ENCODE measurements at regions not wholly inside any gene's neighbourhood (a gene's known extent, or its start where the extent isn't known, plus 50 kb on each side); places are given as distances from the start of the nearest gene placed in this dataset.
"Not testable (repeated sequence)": the region's sequence is repeated elsewhere in the genome, so short reads cannot be mapped to it uniquely, and the experiment has no call there.

GRCh38 chr15:22177965-22178364, 97.6 kb downstream of the OR4M2 start:
- POLR2A ChIA-PET; H3K27ac ChIP-seq (ENCODE audit: low read depth, low read length); DNase-seq (ENCODE audit: low read depth, low spot score); H3K4me3 ChIP-seq (ENCODE audit: low read depth, low read length); H3K27me3 ChIP-seq (ENCODE audit: control insufficient read depth, insufficient read depth, low read length); CTCF ChIA-PET; H3K9me3 ChIP-seq (ENCODE audit: control insufficient read depth, insufficient read depth, low read length): not testable (repeated sequence)

- CTCF ChIA-PET; H3K9me3 ChIP-seq (ENCODE audit: control insufficient read depth, insufficient read depth, low read length); H3K27ac ChIP-seq (ENCODE audit: low read depth, low read length); H3K27me3 ChIP-seq (ENCODE audit: control insufficient read depth, insufficient read depth, low read length); POLR2A ChIA-PET; H3K4me3 ChIP-seq (ENCODE audit: low read depth, low read length); DNase-seq (ENCODE audit: low read depth, low spot score): not testable (repeated sequence)
Observed at GRCh38 chr15:22178438-22178837, 98.1 kb downstream of the OR4M2 start.

GRCh38 chr15:22179043-22179442, 98.7 kb downstream of the OR4M2 start:
- DNase-seq (ENCODE audit: low read depth, low spot score); H3K27ac ChIP-seq (ENCODE audit: low read depth, low read length); H3K27me3 ChIP-seq (ENCODE audit: control insufficient read depth, insufficient read depth, low read length); H3K4me3 ChIP-seq (ENCODE audit: low read depth, low read length); H3K9me3 ChIP-seq (ENCODE audit: control insufficient read depth, insufficient read depth, low read length); CTCF ChIA-PET; POLR2A ChIA-PET: not testable (repeated sequence)

GRCh38 chr15:22180611-22181010, 100.3 kb downstream of the OR4M2 start:
- H3K4me3 ChIP-seq (ENCODE audit: low read depth, low read length); POLR2A ChIA-PET: not testable (repeated sequence)

GRCh38 chr15:22184678-22185077, 104.4 kb downstream of the OR4M2 start:
- CTCF ChIA-PET; H3K9me3 ChIP-seq (ENCODE audit: control insufficient read depth, insufficient read depth, low read length); H3K4me3 ChIP-seq (ENCODE audit: low read depth, low read length); H3K27ac ChIP-seq (ENCODE audit: low read depth, low read length); DNase-seq (ENCODE audit: low read depth, low spot score); H3K27me3 ChIP-seq (ENCODE audit: control insufficient read depth, insufficient read depth, low read length); POLR2A ChIA-PET: not testable (repeated sequence)

More at GRCh38 chr15:22180611-22181010, 100.3 kb downstream of the OR4M2 start:
- H3K27ac ChIP-seq (ENCODE audit: low read depth, low read length); H3K9me3 ChIP-seq (ENCODE audit: control insufficient read depth, insufficient read depth, low read length); DNase-seq (ENCODE audit: low read depth, low spot score); CTCF ChIA-PET; H3K27me3 ChIP-seq (ENCODE audit: control insufficient read depth, insufficient read depth, low read length): not testable (repeated sequence)

- POLR2A ChIA-PET; H3K27me3 ChIP-seq (ENCODE audit: control insufficient read depth, insufficient read depth, low read length); H3K4me3 ChIP-seq (ENCODE audit: low read depth, low read length); CTCF ChIA-PET; H3K9me3 ChIP-seq (ENCODE audit: control insufficient read depth, insufficient read depth, low read length); H3K27ac ChIP-seq (ENCODE audit: low read depth, low read length); DNase-seq (ENCODE audit: low read depth, low spot score): not testable (repeated sequence)
Observed at GRCh38 chr15:22186846-22187532, 106.7 kb downstream of the OR4M2 start.

GRCh38 chr15:22191818-22192217, 111.5 kb downstream of the OR4M2 start:
- POLR2A ChIA-PET; DNase-seq (ENCODE audit: low read depth, low spot score); H3K9me3 ChIP-seq (ENCODE audit: control insufficient read depth, insufficient read depth, low read length); H3K27me3 ChIP-seq (ENCODE audit: control insufficient read depth, insufficient read depth, low read length); H3K27ac ChIP-seq (ENCODE audit: low read depth, low read length); H3K4me3 ChIP-seq (ENCODE audit: low read depth, low read length); CTCF ChIA-PET: not testable (repeated sequence)

GRCh38 chr15:22194739-22195617, 114.7 kb downstream of the OR4M2 start:
- DNase-seq (ENCODE audit: low read depth, low spot score); H3K4me3 ChIP-seq (ENCODE audit: low read depth, low read length); POLR2A ChIA-PET; H3K27me3 ChIP-seq (ENCODE audit: control insufficient read depth, insufficient read depth, low read length); H3K9me3 ChIP-seq (ENCODE audit: control insufficient read depth, insufficient read depth, low read length); CTCF ChIA-PET; H3K27ac ChIP-seq (ENCODE audit: low read depth, low read length): not testable (repeated sequence)

GRCh38 chr15:22196423-22196822, 116.1 kb downstream of the OR4M2 start:
- H3K27ac ChIP-seq (ENCODE audit: low read depth, low read length); DNase-seq (ENCODE audit: low read depth, low spot score); H3K27me3 ChIP-seq (ENCODE audit: control insufficient read depth, insufficient read depth, low read length); H3K9me3 ChIP-seq (ENCODE audit: control insufficient read depth, insufficient read depth, low read length); CTCF ChIA-PET; POLR2A ChIA-PET; H3K4me3 ChIP-seq (ENCODE audit: low read depth, low read length): not testable (repeated sequence)

- CTCF ChIA-PET; H3K9me3 ChIP-seq (ENCODE audit: control insufficient read depth, insufficient read depth, low read length); DNase-seq (ENCODE audit: low read depth, low spot score); H3K27ac ChIP-seq (ENCODE audit: low read depth, low read length); POLR2A ChIA-PET; H3K27me3 ChIP-seq (ENCODE audit: control insufficient read depth, insufficient read depth, low read length); H3K4me3 ChIP-seq (ENCODE audit: low read depth, low read length): not testable (repeated sequence)
Observed at GRCh38 chr15:22200417-22200816, 120.1 kb downstream of the OR4M2 start.

GRCh38 chr15:22201993-22202659, 121.8 kb downstream of the OR4M2 start:
- H3K27me3 ChIP-seq (ENCODE audit: control insufficient read depth, insufficient read depth, low read length); DNase-seq (ENCODE audit: low read depth, low spot score); H3K4me3 ChIP-seq (ENCODE audit: low read depth, low read length); H3K27ac ChIP-seq (ENCODE audit: low read depth, low read length); CTCF ChIA-PET; H3K9me3 ChIP-seq (ENCODE audit: control insufficient read depth, insufficient read depth, low read length); POLR2A ChIA-PET: not testable (repeated sequence)

GRCh38 chr15:22203208-22203607, 122.9 kb downstream of the OR4M2 start:
- CTCF ChIA-PET; H3K9me3 ChIP-seq (ENCODE audit: control insufficient read depth, insufficient read depth, low read length); H3K27me3 ChIP-seq (ENCODE audit: control insufficient read depth, insufficient read depth, low read length); H3K27ac ChIP-seq (ENCODE audit: low read depth, low read length); POLR2A ChIA-PET; DNase-seq (ENCODE audit: low read depth, low spot score); H3K4me3 ChIP-seq (ENCODE audit: low read depth, low read length): not testable (repeated sequence)

Data from AG04450 (cell line).